Dedifferentiated amniotic fluid mesenchymal stem cell (primary cell): ENCODE measurements at regions not wholly inside any gene's neighbourhood (a gene's known extent, or its start where the extent isn't known, plus 50 kb on each side); places are given as distances from the start of the nearest gene placed in this dataset.
"Not testable (repeated sequence)": the region's sequence is repeated elsewhere in the genome, so short reads cannot be mapped to it uniquely, and the experiment has no call there.

Source experiments
- DNase-seq: peaks from one replicate; pipeline ENCODE4 v3.0.0-alpha.2; 2016; ENCODE audit errors: extremely low spot score

- DNase-seq, result no peak
Measured at GRCh38 chr10:117788911-117789310, 246.4 kb downstream of the EMX2 start.

- no peak for DNase-seq
Measured at GRCh38 chr10:117790179-117790578, 247.6 kb downstream of the EMX2 start.

DNA sequence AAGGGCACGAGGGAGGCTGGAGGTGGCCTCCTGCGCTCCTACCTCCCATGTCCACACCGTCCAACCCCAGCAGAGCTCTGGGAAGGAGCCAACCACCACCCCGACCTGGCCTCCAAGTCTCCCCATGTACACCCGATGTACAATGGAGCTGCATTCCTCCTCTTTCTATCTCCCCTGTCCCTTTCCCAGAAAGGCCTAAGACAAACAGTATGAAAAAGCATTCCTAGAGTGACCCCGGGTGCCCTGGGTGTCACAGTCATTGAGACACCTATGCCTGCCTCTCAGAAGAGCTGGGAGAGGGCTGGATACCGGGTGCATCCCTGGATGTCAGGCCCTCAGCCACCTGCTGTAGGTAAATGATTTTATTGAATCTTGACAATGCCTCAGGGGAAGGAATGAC is 248.1 kb downstream of the EMX2 start:
- DNase-seq, result no peak

- no peak for DNase-seq
Measured at GRCh38 chr10:117792214-117792613, 249.7 kb downstream of the EMX2 start.

GRCh38 chr10:117796130-117796745 is 250.5 kb downstream of the RAB11FIP2 start:
- no peak for DNase-seq

- DNase-seq, result no peak
Measured at GRCh38 chr10:117797296-117797695, 249.4 kb downstream of the RAB11FIP2 start.

DNA sequence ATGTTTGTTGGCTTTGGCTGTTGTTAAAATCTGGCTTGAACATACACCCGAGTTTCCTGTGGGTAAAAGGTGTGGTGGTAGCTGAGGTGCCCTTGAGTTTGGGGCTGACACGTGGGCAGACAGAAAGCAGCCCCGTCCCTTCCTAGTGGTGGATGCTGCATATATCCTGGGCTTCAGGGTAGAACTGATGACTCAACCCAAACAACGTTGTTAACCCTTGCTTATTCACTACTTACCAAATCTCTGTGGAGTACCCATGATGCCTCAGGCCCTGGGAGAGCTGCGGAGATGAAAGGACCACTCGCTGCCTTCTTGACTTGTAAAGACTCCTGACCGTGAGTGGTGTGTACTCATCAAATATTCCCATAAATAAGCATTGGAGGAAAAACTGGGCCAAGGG is 245.1 kb downstream of the RAB11FIP2 start:
- no peak for DNase-seq

DNA sequence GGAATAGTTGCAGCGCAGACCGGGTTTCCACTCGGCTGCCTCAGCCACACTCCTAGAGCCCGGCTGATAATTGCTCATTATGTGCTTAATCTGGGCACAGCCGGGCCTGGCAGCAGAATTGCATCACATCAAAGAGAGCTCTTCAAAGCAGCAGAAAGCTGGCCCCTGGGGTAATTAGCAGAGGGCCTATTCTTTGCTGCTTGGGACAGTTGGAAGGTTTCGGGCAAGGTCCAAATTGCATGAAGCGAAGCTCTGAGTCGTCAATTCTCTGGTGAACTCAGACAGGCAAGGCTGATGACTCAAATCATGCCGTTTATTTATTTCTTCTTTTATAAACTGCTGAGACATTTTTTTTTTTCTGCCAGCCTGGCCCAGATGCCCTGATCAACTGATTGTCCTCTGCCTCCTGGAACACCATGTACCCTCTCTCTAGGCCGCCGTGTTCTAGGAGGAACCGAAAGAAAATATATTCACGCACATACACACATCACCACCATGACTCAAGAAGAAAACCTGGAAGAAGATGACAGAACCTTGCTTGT is 242.2 kb downstream of the RAB11FIP2 start:
- DNase-seq, result no peak

DNA sequence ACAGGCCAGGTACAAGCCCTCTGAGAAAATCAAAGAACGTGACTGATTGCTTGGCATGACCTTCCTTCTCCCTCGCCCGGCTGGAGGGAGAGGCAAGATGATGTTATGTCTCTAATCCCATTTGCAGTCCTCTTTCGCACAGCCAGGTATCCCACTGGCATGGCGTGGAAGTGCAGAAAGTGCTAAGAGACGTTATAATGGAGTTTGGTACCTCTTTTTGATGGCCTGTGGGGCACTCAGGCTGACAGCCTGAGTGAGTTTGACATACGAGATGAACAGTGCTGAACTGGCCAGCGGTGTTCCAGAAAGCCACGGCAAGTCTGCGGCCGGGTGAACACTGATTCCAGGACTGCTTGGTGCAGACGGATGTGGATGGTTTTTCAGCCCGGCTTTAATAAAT is 241.6 kb downstream of the RAB11FIP2 start:
- DNase-seq, result no peak

DNA sequence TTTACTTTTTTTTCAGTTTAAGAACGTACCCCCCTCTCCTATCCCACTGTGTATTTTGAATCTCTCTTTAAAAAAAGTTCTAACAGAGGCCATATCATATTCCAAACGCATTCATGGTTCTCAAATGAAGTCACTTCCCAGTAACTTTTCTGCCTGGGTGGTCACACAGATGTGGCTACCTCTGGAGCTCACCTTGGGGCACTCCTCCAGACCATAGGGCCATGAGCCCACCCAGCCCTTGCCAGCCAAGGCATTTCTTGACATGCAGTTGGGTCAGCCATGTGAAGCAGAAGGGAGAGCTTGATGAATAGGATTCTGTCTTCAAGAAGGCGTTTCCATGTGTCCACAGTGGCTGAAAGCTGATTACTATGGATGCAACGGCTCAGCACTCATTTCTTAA is 239.3 kb downstream of the RAB11FIP2 start:
- no peak for DNase-seq

DNA sequence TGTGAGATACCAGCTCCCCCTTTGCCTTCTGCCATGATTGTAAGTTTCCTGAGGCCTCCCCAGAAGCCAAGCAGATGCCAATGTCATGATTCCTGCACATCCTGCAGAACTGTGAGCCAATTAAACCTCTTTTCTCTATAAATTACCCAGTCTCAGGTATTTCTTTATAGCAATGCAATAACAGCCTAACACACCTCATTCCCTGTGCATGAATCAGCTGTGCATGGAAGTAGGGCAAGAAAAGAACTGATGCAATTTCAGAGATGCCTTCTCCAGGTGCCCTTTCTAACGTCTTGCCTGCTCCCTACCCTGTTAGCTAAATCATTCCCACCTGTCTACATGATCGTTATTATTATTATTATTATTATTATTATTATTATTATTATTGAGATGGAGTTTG is 230.9 kb downstream of the RAB11FIP2 start:
- DNase-seq, result not testable (repeated sequence)

- DNase-seq, result no peak
Measured at GRCh38 chr10:117817116-117817515, 229.6 kb downstream of the RAB11FIP2 start.

- DNase-seq, result no peak
Measured at GRCh38 chr10:117818721-117819120, 228.0 kb downstream of the RAB11FIP2 start.

DNA sequence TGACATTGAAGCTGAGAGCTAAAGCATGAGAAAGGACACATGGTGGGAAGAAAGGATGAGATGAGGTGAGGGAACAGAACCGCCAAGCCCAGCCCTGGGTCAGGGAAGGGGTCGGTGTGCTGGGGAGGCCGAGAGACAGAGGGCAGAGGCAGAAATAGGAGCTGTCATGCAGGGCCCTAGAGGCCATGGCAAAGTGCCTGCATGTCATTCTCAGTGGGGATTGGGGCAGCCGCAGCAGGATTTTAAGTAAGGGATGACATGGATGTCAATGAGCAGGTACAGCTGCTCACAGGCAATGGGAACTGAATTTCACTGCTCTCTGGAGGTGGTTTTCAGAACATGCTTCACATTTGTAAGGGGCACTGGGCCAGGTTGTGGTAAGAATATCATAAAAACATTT is 227.4 kb downstream of the RAB11FIP2 start:
- no peak for DNase-seq

DNA sequence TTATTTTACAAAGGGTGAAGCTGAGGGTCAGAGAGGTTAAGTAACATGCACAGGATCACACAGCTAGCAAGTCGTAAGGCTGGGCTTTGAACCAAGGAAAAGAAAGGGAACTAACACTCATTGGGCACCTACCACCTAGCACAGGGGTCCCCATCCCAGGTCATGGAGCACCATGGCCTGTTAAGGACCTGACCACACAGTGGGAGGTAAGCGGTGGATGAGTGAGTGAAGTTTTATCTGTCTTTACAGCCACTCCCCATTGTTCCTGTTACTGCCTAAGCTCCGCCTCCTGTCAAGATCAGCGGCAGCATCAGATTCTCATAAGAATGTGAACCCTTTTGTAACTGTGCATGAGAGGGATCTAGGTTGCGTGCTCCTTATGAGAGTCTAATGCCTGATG is 222.8 kb downstream of the RAB11FIP2 start:
- no peak for DNase-seq

DNA sequence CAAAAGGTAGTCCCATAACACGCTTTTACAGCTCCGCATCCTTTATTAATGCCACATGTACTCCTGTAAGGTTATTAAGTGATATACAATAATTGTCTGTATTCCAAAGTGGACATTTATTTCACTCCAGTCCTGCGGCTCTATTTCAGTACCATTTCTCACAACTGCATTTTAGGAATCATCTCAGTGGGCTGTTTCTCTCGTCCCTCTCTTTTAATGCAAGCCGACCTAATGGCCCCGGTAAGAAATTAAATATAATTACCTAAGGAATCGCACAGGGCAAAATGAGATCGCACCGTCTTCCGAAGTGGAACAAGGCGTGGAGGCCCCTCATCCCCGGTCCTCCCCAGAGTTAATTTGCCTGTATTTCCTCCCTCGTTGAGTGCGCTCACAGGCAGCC is 216.5 kb downstream of the RAB11FIP2 start:
- DNase-seq, result no peak

GRCh38 chr10:117830787-117831212 is 215.9 kb downstream of the RAB11FIP2 start:
- no peak for DNase-seq

GRCh38 chr10:117838500-117839498 is 207.9 kb downstream of the RAB11FIP2 start:
- not testable (repeated sequence) for DNase-seq

DNA sequence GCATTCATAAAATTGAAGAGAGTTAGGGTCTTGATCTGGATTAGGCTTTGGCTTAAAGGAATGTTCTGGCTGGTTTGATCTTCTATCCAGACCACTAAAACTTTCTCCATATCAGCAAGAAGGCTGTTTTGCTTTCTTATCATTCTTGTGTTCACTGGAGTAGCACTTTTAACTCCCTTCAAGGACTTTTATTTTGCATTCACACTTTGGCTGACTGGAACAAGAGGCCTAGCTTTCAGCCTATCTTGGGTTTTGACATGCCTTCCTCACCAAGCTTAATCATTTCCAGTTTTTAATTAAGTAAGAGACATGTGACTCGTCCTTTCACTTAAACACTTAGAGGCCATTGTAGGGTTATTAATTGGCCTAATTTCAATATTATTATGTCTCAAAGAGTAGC is 190.3 kb downstream of the RAB11FIP2 start:
- DNase-seq, result not testable (repeated sequence)

DNA sequence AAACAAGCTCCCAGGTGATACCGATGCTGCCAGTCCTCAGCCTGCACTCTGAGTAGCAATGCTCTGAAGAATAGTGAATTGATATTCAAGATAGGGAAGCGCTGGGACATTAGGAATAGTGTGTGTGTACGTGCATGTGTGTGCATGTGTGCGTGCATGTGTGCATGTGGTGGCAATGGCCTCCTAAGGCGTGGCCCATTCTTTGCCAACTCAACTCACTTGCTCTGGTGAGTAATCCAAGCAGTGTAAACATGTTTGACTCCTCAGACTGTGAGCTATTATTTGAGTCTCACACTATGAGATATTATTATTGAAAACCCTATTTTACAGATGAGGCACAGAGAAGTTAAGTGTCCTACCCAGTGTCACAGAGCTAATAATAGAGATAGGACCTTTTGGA is 186.6 kb downstream of the RAB11FIP2 start:
- DNase-seq, result no peak

- DNase-seq, result no peak
Measured at GRCh38 chr10:117860823-117861222, 185.9 kb downstream of the RAB11FIP2 start.

DNA sequence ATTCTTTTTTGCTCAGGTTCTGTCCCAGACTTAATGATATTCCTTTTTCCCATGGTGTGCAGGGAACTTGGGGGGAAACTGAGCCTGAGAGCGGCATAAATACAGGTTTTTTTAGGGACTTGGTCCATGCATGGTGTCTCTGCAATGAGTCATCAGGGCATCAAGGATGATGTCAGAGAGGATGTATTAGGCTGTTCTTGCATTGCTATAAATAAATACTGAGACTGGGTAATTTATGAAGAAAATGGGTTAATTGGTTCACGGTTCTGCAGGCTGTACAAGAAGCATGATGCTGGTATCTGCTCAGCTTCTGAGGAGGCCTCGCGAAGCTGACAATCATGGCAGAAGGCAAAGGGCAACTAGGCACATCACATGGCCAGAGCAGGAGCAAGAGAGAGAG is 185.4 kb downstream of the RAB11FIP2 start:
- no peak for DNase-seq

DNA sequence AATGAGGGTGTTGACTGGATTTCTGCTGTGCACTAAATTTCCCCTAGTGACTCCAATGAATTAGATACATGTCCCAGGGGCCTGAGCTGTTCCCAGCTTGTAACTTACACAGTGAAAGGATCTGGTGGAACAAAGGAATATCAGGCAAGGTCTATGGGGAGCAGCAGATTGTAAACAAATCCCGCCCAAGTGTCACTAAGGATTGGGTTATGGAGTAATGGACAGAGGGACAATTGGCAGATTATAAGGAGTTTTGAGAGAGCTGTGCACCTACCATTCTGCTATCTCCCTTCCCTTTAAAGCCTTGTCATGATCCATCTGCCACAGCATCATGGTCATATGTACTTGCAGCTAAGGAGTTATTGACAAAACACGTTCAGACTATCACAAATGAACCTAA is 183.0 kb downstream of the RAB11FIP2 start:
- DNase-seq, result no peak
